Caco-2 (cell line): ENCODE measurements at regions not wholly inside any gene's neighbourhood (a gene's known extent, or its start where the extent isn't known, plus 50 kb on each side); places are given as distances from the start of the nearest gene placed in this dataset.

Experiments
- BruUV-seq: library from RNA; stranded (reverse); fragments of 400-500 nt; replicated peaks from 2 replicates; lab custom pipeline; 2021; lab: Mats Ljungman, UMichigan
- CTCF ChIA-PET: fragments of 300-600 bp; sonication (Branson Sonifier 250); formaldehyde crosslinking; loops from one replicate; lab custom pipeline; 2022; ENCODE audit warnings: antibody characterized with exemption; lab: Charles Lee
- POLR2A ChIA-PET: fragments of 300-600 bp; sonication (Branson Sonifier 250); formaldehyde crosslinking; loops from one replicate; lab custom pipeline; 2022; ENCODE audit warnings: antibody characterized with exemption; lab: Charles Lee
- DNase-seq, 2 experiments: peaks; one replicate each; pipeline versions ENCODE4 v3.0.0 to v3.0.0-alpha.2; 2020 to 2022
- H3K27me3 ChIP-seq: replicated peaks from 2 replicates; pipeline ENCODE4 v1.6.0; 2011; ENCODE audit warnings: low read length; ENCODE audit not compliant: control insufficient read depth, insufficient read depth
- H3K36me3 ChIP-seq: 2 replicates; pipeline ENCODE4 v1.5.1; 2011; ENCODE audit warnings: low read length; ENCODE audit not compliant: control insufficient read depth, insufficient read depth
- H3K4me1 ChIP-seq: fragments of 250-450 bp; sonication (Bioruptor Pico); 2 replicates; pipeline ENCODE4 v1.5.1; 2020; ENCODE audit warnings: mild to moderate bottlenecking
- H3K4me3 ChIP-seq: 2 replicates; pipeline ENCODE4 v1.5.1; 2011; ENCODE audit warnings: low read depth, mild to moderate bottlenecking, control low read depth, low read length
- H3K9me3 ChIP-seq: fragments of 250-450 bp; sonication (Bioruptor Pico); 2 replicates; pipeline ENCODE4 v1.5.1; 2020; ENCODE audit warnings: mild to moderate bottlenecking, moderate library complexity
- H3K27ac Mint-ChIP-seq: one replicate; pipeline ENCODE4 v1.8.0; 2022; ENCODE audit warnings: mixed read lengths; ENCODE audit not compliant: unreplicated experiment
- H3K27me3 Mint-ChIP-seq: one replicate; pipeline ENCODE4 v1.8.0; 2022; ENCODE audit warnings: mixed read lengths; ENCODE audit not compliant: insufficient read depth, unreplicated experiment
- H3K36me3 Mint-ChIP-seq: one replicate; pipeline ENCODE4 v1.8.0; 2022; ENCODE audit warnings: mild to moderate bottlenecking, mixed read lengths; ENCODE audit not compliant: insufficient read depth, unreplicated experiment
- H3K4me1 Mint-ChIP-seq: one replicate; pipeline ENCODE4 v1.8.0; 2022; ENCODE audit warnings: low read depth, mixed read lengths; ENCODE audit not compliant: unreplicated experiment
- H3K4me3 Mint-ChIP-seq: one replicate; pipeline ENCODE4 v1.8.0; 2022; ENCODE audit warnings: mild to moderate bottlenecking, moderate library complexity, mixed read lengths; ENCODE audit not compliant: unreplicated experiment
- H3K9me3 Mint-ChIP-seq: one replicate; pipeline ENCODE4 v1.8.0; 2022; ENCODE audit warnings: mixed read lengths; ENCODE audit not compliant: unreplicated experiment
- intact Hi-C: fragments of 100-400 bp; cut with micrococcal nuclease; formaldehyde crosslinking; loops from one replicate; pipeline ENCODE4 v1.10.0; 2022; ENCODE audit not compliant: unreplicated experiment
- TF ChIP-seq, protein P1 (sequence below), 2 experiments: fragments of 200-600 bp in 1 of 2; IDR thresholded peaks; 1 replicate in 1 of 2; 2 replicates in 1 of 2; pipeline versions ENCODE4 v1.5.1 to v1.8.0; 2011 to 2022; ENCODE audit warnings: antibody characterized with exemption in 1 of 2, control low read depth in 1 of 2, inconsistent platforms in 1 of 2, low read depth in 1 of 2, low read length in 1 of 2, mild to moderate bottlenecking in 1 of 2, moderate library complexity in 1 of 2; ENCODE audit not compliant: insufficient read depth in 1 of 2, severe bottlenecking in 1 of 2, unreplicated experiment in 1 of 2

DNA sequence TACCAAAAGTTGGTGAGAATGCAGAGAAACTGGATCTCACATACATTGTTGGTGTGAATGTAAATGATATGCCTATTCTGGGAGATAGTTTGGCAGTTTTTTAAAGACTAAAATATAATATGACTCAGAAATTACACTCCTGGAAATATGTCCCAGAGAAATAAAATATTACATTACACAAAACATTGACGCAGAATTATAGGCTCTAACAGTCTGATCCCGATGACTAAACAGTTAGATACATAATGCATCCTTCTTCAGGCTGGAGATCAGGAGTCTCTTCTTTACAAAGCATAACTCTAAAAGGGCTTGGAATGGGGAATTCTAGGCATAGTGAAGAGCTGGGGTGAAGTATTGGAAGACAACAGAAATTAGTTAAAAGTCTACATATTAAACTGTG is 586.2 kb upstream of the NECTIN3 start:
- Mint-ChIP-seq H3K9me3 (peaks cover 49% of the 10 kb centered on the region), H3K4me3 (no peak overlapping the region), H3K27ac (no peak overlapping the region), H3K4me1 (no peaks in the 10 kb centered on the region), H3K27me3 (no peaks in the 10 kb centered on the region), H3K36me3 (no peaks in the 10 kb centered on the region)
- H3K9me3 ChIP-seq, result peaks cover 9% of the 10 kb centered on the region
- H3K27me3 ChIP-seq, result no peaks in the 10 kb centered on the region
- TF ChIP-seq, protein P1, sequence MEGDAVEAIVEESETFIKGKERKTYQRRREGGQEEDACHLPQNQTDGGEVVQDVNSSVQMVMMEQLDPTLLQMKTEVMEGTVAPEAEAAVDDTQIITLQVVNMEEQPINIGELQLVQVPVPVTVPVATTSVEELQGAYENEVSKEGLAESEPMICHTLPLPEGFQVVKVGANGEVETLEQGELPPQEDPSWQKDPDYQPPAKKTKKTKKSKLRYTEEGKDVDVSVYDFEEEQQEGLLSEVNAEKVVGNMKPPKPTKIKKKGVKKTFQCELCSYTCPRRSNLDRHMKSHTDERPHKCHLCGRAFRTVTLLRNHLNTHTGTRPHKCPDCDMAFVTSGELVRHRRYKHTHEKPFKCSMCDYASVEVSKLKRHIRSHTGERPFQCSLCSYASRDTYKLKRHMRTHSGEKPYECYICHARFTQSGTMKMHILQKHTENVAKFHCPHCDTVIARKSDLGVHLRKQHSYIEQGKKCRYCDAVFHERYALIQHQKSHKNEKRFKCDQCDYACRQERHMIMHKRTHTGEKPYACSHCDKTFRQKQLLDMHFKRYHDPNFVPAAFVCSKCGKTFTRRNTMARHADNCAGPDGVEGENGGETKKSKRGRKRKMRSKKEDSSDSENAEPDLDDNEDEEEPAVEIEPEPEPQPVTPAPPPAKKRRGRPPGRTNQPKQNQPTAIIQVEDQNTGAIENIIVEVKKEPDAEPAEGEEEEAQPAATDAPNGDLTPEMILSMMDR (IDR thresholded peaks at IDR 0.05; ENCODE audit: insufficient read depth in 1 of 2, low read depth in 1 of 2, low read length in 1 of 2, severe bottlenecking in 1 of 2, unreplicated experiment in 1 of 2), result no peak
- DNase-seq, result no peak
- CTCF ChIA-PET, result no interaction called here
- intact Hi-C loops, result no loop called here
- POLR2A ChIA-PET, result no interaction called here
- BruUV-seq, result no TSS peak
- H3K4me3 ChIP-seq, result no peak overlapping the region
- no peaks in the 10 kb centered on the region for H3K36me3 ChIP-seq
- H3K4me1 ChIP-seq, result no peaks in the 10 kb centered on the region

DNA sequence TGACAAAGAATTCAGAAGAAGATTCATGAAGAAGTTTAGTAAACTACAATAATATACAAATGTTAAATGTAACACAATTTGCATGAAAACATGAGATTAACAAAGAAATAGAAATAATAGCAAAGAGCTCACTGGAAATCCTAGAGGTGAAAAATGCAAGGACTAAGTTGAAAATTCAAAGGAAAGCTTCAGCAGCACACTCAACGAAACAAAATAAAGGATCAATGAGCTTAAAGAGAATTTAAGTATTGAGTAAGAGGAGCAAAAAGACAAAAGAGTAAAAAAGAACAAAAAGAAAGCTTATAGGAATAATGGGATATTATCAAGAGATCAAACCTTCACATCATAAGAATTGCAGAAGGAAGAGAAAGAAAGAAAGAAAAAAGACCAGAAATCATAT is 583.8 kb upstream of the NECTIN3 start:
- Mint-ChIP-seq H3K27ac (no peak overlapping the region), H3K4me3 (no peak overlapping the region), H3K9me3 (peaks cover 55% of the 10 kb centered on the region), H3K36me3 (no peaks in the 10 kb centered on the region), H3K27me3 (no peaks in the 10 kb centered on the region), H3K4me1 (peaks cover 2% of the 10 kb centered on the region)
- BruUV-seq, result no TSS peak
- intact Hi-C loops, result no loop called here
- H3K4me1 ChIP-seq, result no peaks in the 10 kb centered on the region
- H3K36me3 ChIP-seq, result no peaks in the 10 kb centered on the region
- H3K9me3 ChIP-seq, result peaks cover 9% of the 10 kb centered on the region
- H3K4me3 ChIP-seq, result no peak overlapping the region
- POLR2A ChIA-PET, result no interaction called here
- CTCF ChIA-PET, result no interaction called here
- TF ChIP-seq, protein P1 (IDR thresholded peaks at IDR 0.05; ENCODE audit: insufficient read depth in 1 of 2, low read depth in 1 of 2, low read length in 1 of 2, severe bottlenecking in 1 of 2, unreplicated experiment in 1 of 2), result no peak
- no peak for DNase-seq
- H3K27me3 ChIP-seq, result no peaks in the 10 kb centered on the region

DNA sequence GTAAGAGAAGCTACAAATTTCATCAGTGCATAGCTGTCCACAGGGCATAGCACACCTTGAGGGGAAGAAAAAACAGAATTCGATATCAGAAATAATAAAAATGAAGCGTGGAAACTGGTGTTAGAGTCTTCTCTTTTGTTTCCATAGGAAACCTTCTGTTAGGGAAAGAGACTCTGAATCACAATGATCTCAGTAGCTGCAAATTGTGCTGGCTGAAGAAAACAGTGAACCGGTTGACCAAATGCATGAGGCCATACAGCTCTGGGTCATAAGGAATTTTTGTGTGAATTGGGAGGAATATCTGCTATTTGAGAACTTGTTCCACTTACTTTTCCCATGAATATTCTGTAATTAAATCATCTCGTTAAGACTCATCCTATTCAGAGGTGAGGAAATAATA is 580.2 kb upstream of the NECTIN3 start:
- POLR2A ChIA-PET, result no interaction called here

More for the DNA sequence above, 580.2 kb upstream of the NECTIN3 start:
- TF ChIP-seq, protein P1 (IDR thresholded peaks at IDR 0.05; ENCODE audit: insufficient read depth in 1 of 2, low read depth in 1 of 2, low read length in 1 of 2, severe bottlenecking in 1 of 2, unreplicated experiment in 1 of 2), result no peak
- no TSS peak for BruUV-seq
- DNase-seq, result no peak
- Histone ChIP-seq H3K36me3 (no peaks in the 10 kb centered on the region), H3K4me3 (no peak overlapping the region), H3K4me1 (no peaks in the 10 kb centered on the region), H3K9me3 (peaks cover 7% of the 10 kb centered on the region), H3K27me3 (no peaks in the 10 kb centered on the region)
- peaks cover 34% of the 10 kb centered on the region for H3K9me3 Mint-ChIP-seq
- H3K27me3 Mint-ChIP-seq, result no peaks in the 10 kb centered on the region
- intact Hi-C loops, result no loop called here
- no peak overlapping the region for H3K4me3 Mint-ChIP-seq
- no peaks in the 10 kb centered on the region for H3K36me3 Mint-ChIP-seq
- H3K4me1 Mint-ChIP-seq, result peaks cover 6% of the 10 kb centered on the region
- no peak overlapping the region for H3K27ac Mint-ChIP-seq
- CTCF ChIA-PET, result no interaction called here
